HUDEP-2 (cell line): ENCODE measurements at regions not wholly inside any gene's neighbourhood (a gene's known extent, or its start where the extent isn't known, plus 50 kb on each side); places are given as distances from the start of the nearest gene placed in this dataset.
"Not testable (repeated sequence)": the region's sequence is repeated elsewhere in the genome, so short reads cannot be mapped to it uniquely, and the experiment has no call there.

Experiments
- DNase-seq, 76 experiments: peaks; one replicate each; lab custom pipeline; 2025; ENCODE audit not compliant: unreplicated experiment in 76 of 76; lab: John Stamatoyannopoulos, UW

- no peak for DNase-seq
These were observed 596.6 kb downstream of the RNF144A start for GRCh38 chr2:7513834-7514233.

GRCh38 chr2:7515327-7515726 is 598.1 kb downstream of the RNF144A start:
- no peak for DNase-seq

- no peak for DNase-seq
These were observed 599.4 kb downstream of the RNF144A start for GRCh38 chr2:7516484-7517063.

GRCh38 chr2:7517088-7517487 is 599.9 kb downstream of the RNF144A start:
- no peak for DNase-seq

- DNase-seq, result no peak
These were observed 600.6 kb downstream of the RNF144A start for GRCh38 chr2:7517851-7518250.

GRCh38 chr2:7523481-7524120 is 606.4 kb downstream of the RNF144A start:
- no peak for DNase-seq

- no peak for DNase-seq
These were observed 607.0 kb downstream of the RNF144A start for GRCh38 chr2:7524195-7524594.

GRCh38 chr2:7525746-7526145 is 608.5 kb downstream of the RNF144A start:
- no peak for DNase-seq

GRCh38 chr2:7527165-7527722 is 610.0 kb downstream of the RNF144A start:
- no peak for DNase-seq

- DNase-seq, result no peak
These were observed 612.8 kb downstream of the RNF144A start for GRCh38 chr2:7530001-7530400.

GRCh38 chr2:7539077-7539476 is 621.9 kb downstream of the RNF144A start:
- no peak for DNase-seq

- DNase-seq, result no peak
These were observed 622.5 kb downstream of the RNF144A start for GRCh38 chr2:7539760-7540159.

GRCh38 chr2:7552825-7553570 is 635.8 kb downstream of the RNF144A start:
- DNase-seq, result no peak

- DNase-seq, result no peak
These were observed 638.0 kb downstream of the RNF144A start for GRCh38 chr2:7555260-7555659.

- no peak for DNase-seq
These were observed 640.2 kb downstream of the RNF144A start for GRCh38 chr2:7557376-7557775.

GRCh38 chr2:7559791-7560190 is 642.6 kb downstream of the RNF144A start:
- DNase-seq, result no peak

- no peak for DNase-seq
These were observed 649.2 kb downstream of the RNF144A start for GRCh38 chr2:7566382-7566881.

- not testable (repeated sequence) for DNase-seq
These were observed 649.9 kb downstream of the RNF144A start for GRCh38 chr2:7567116-7567515.

GRCh38 chr2:7567646-7568045 is 650.4 kb downstream of the RNF144A start:
- no peak for DNase-seq

- DNase-seq, result no peak
These were observed 653.0 kb downstream of the RNF144A start for GRCh38 chr2:7570247-7570646.

GRCh38 chr2:7571701-7572100 is 654.5 kb downstream of the RNF144A start:
- DNase-seq, result no peak

- DNase-seq, result no peak
These were observed 655.2 kb downstream of the RNF144A start for GRCh38 chr2:7572450-7572849.
